ENCODE measurements at regions not wholly inside any gene's neighbourhood (a gene's known extent, or its start where the extent isn't known, plus 50 kb on each side); places are given as distances from the start of the nearest gene placed in this dataset.

DNA sequence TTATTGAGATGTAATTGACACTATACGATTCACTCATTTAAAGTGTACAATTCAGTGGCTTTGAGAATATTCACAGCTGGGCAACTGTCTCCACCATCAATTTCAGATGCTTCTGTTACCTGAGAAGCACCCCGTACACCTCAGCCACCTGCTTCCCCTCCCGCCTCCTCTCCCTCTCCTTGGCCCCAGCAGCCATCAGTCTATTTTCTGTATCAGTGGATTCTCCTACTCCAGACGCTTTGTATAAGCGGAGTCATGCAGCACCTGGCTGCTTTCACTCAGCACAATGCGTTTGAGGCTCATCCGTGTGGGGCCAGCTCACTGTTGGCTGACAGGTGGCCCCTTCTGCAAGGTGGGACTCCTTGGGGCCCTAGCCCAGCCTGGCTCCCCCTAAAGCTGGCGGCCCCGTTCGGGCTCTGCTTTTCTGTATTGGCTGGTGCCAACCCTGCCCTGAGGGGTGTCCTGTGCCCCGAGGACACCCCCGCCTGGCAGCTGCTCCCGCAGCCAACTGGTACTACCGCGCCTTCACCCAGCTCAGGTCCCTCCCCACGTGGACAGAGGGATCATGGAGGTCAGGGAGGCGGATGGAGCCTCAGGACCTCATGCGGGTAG lies 124.4 kb upstream of the COL5A1 start:
- Histone ChIP-seq H3K9ac (ENCODE audit: insufficient read depth, low read length) (no peak overlapping the region), H3K4me3 (replicated peaks in 1 of 4; ENCODE audit: control extremely low read depth in 1 of 4, insufficient read depth in 1 of 4, low read depth in 3 of 4, low read length in 4 of 4) (no peak overlapping the region), H3K27ac (ENCODE audit: insufficient read depth, low read length) (no peak overlapping the region), H3K36me3 (ENCODE audit: control insufficient read depth, insufficient read depth, low read length) (no peaks in the 10 kb centered on the region), H3K27me3 (ENCODE audit: control insufficient read depth, insufficient read depth, low read length) (no peaks in the 10 kb centered on the region), H3K79me2 (ENCODE audit: control insufficient read depth, insufficient read depth, low read length) (no peaks in the 10 kb centered on the region), H3K4me2 (ENCODE audit: extremely low read depth, insufficient read depth, low read length) (no peak overlapping the region), H3K4me1 (ENCODE audit: control insufficient read depth, extremely low read depth, insufficient read depth, low read length) (no peaks in the 10 kb centered on the region), H2AFZ (ENCODE audit: low read length) (no peak overlapping the region), H3K9me3 (ENCODE audit: control insufficient read depth, insufficient read depth, low read depth, low read length) (no peaks in the 10 kb centered on the region), H4K20me1 (ENCODE audit: control insufficient read depth, extremely low read depth, insufficient read depth, low read length) (no peaks in the 10 kb centered on the region)
- TF ChIP-seq, protein P1, sequence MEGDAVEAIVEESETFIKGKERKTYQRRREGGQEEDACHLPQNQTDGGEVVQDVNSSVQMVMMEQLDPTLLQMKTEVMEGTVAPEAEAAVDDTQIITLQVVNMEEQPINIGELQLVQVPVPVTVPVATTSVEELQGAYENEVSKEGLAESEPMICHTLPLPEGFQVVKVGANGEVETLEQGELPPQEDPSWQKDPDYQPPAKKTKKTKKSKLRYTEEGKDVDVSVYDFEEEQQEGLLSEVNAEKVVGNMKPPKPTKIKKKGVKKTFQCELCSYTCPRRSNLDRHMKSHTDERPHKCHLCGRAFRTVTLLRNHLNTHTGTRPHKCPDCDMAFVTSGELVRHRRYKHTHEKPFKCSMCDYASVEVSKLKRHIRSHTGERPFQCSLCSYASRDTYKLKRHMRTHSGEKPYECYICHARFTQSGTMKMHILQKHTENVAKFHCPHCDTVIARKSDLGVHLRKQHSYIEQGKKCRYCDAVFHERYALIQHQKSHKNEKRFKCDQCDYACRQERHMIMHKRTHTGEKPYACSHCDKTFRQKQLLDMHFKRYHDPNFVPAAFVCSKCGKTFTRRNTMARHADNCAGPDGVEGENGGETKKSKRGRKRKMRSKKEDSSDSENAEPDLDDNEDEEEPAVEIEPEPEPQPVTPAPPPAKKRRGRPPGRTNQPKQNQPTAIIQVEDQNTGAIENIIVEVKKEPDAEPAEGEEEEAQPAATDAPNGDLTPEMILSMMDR (conservative IDR thresholded peaks at IDR 0.05 in 1 of 2, IDR thresholded peaks at IDR 0.05 in 1 of 2; ENCODE audit: low read depth in 1 of 2, low read length in 2 of 2): no peak
- no peak for TF ChIP-seq EZH2 (IDR thresholded peaks at IDR 0.05; ENCODE audit: low read length, missing control alignments)
- DNase-seq (ENCODE audit: low read depth in 2 of 2): no peak

DNA sequence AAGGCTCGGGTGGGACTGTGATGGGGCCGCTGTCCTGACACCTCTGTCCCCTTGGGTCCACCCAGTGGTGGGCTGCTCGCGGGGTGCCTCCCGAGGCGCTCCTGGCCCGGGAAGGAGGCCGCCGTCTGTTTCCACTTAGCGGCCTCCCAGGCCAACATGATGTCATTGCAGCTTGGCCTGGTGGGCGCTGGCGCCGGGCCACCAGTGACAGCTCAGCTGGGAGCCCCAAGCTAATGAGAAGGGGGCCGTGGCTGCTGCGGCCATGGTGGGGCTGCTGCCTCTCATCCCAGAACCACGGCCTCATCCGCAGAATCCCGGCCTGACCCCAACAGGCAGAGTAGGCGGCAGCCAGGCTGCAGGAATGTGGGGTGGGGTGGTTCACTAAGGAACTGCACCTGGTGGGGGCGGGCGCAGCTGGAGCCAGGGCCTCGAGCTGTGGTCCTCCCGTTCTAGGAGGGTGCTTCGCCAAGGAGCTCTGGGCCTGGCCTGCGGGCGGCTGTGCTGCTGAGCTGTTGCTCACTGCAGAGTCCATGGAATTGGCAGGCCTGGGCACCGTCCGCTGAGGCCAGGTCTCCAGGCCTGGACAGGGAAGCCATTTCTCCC lies 123.5 kb upstream of the COL5A1 start:
- Histone ChIP-seq H2AFZ (ENCODE audit: low read length) (no peak overlapping the region), H3K27me3 (ENCODE audit: control insufficient read depth, insufficient read depth, low read length) (no peaks in the 10 kb centered on the region)

DNA sequence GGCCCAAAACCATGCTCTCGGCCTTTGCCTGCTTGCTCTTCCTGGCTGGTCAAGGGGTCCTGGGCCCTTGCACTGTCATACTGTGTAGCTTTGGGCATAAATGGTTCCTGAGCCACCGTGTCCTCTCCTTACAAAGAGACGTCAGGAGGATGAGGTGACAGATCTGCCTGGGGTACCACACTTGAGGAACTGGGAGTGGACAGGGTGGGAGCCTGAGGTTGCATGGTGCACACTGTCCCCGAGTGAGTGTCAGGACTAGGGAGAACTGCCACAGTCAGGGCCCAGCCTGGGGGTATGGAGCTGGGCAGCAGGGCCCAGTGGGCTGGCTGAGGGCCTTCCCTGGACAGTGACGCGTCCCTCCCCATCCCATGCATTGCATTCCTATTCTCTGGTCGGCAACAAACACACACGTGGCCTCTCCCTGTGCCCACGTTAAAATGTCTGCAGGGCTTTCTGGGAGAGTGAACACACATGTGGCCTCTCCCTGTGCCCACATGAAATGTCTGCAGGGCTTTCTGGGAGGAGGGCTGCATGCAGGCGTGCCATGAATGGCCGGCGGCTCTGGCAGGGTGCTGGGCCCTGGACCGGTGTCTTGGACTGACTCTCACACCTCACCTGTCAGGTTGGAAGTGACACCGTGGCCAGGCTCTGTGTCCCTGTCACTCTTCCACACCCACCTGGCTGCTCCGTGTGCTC lies 122.1 kb upstream of the COL5A1 start:
- Histone ChIP-seq H3K79me2 (ENCODE audit: control insufficient read depth, insufficient read depth, low read length) (no peaks in the 10 kb centered on the region), H3K9ac (ENCODE audit: insufficient read depth, low read length) (no peak overlapping the region), H3K27ac (ENCODE audit: insufficient read depth, low read length) (no peak overlapping the region), H3K4me1 (ENCODE audit: control insufficient read depth, extremely low read depth, insufficient read depth, low read length) (no peaks in the 10 kb centered on the region), H3K4me3 (replicated peaks in 1 of 4; ENCODE audit: control extremely low read depth in 1 of 4, insufficient read depth in 1 of 4, low read depth in 3 of 4, low read length in 4 of 4) (no peak overlapping the region), H3K4me2 (ENCODE audit: extremely low read depth, insufficient read depth, low read length) (no peak overlapping the region), H3K9me3 (ENCODE audit: control insufficient read depth, insufficient read depth, low read depth, low read length) (no peaks in the 10 kb centered on the region), H2AFZ (ENCODE audit: low read length) (no peak overlapping the region), H3K36me3 (ENCODE audit: control insufficient read depth, insufficient read depth, low read length) (no peaks in the 10 kb centered on the region), H3K27me3 (ENCODE audit: control insufficient read depth, insufficient read depth, low read length) (no peaks in the 10 kb centered on the region), H4K20me1 (ENCODE audit: control insufficient read depth, extremely low read depth, insufficient read depth, low read length) (no peaks in the 10 kb centered on the region)
- no peak for DNase-seq (ENCODE audit: low read depth in 2 of 2)
- TF ChIP-seq, protein P1 (conservative IDR thresholded peaks at IDR 0.05 in 1 of 2, IDR thresholded peaks at IDR 0.05 in 1 of 2; ENCODE audit: low read depth in 1 of 2, low read length in 2 of 2): no peak
- no peak for TF ChIP-seq EZH2 (IDR thresholded peaks at IDR 0.05; ENCODE audit: low read length, missing control alignments)

More for the DNA sequence above, 123.5 kb upstream of the COL5A1 start:
- H3K4me1 ChIP-seq (ENCODE audit: control insufficient read depth, extremely low read depth, insufficient read depth, low read length): no peaks in the 10 kb centered on the region
- TF ChIP-seq, protein P1 (conservative IDR thresholded peaks at IDR 0.05 in 1 of 2, IDR thresholded peaks at IDR 0.05 in 1 of 2; ENCODE audit: low read depth in 1 of 2, low read length in 2 of 2): no peak
- TF ChIP-seq EZH2 (IDR thresholded peaks at IDR 0.05; ENCODE audit: low read length, missing control alignments): no peak
- no peak overlapping the region for H3K4me3 ChIP-seq (replicated peaks in 1 of 4; ENCODE audit: control extremely low read depth in 1 of 4, insufficient read depth in 1 of 4, low read depth in 3 of 4, low read length in 4 of 4)
- no peak for DNase-seq (ENCODE audit: low read depth in 2 of 2)
- H3K9me3 ChIP-seq (ENCODE audit: control insufficient read depth, insufficient read depth, low read depth, low read length): no peaks in the 10 kb centered on the region
- H3K4me2 ChIP-seq (ENCODE audit: extremely low read depth, insufficient read depth, low read length): no peak overlapping the region
- H3K9ac ChIP-seq (ENCODE audit: insufficient read depth, low read length): no peak overlapping the region
- H3K27ac ChIP-seq (ENCODE audit: insufficient read depth, low read length): no peak overlapping the region
- no peaks in the 10 kb centered on the region for H3K36me3 ChIP-seq (ENCODE audit: control insufficient read depth, insufficient read depth, low read length)
- H4K20me1 ChIP-seq (ENCODE audit: control insufficient read depth, extremely low read depth, insufficient read depth, low read length): no peaks in the 10 kb centered on the region
- no peaks in the 10 kb centered on the region for H3K79me2 ChIP-seq (ENCODE audit: control insufficient read depth, insufficient read depth, low read length)
